Ovary (tissue), 3 donors: ENCODE measurements at regions not wholly inside any gene's neighbourhood (a gene's known extent, or its start where the extent isn't known, plus 50 kb on each side); places are given as distances from the start of the nearest gene placed in this dataset.

Experiments
- POLR2A ChIP-seq: fragments of 450-650 bp; IDR thresholded peaks from one replicate; pipeline ENCODE4 v1.6.1; 2017; ENCODE audit warnings: antibody characterized with exemption, mild to moderate bottlenecking, moderate library complexity
- TF ChIP-seq, protein P1 (sequence below), 3 donors: fragments of 450-650 bp in 2 of 3; fragments of 200-600 bp in 1 of 3; IDR thresholded peaks; one replicate each; pipeline versions ENCODE4 v1.5.1 to v1.8.0; 2016 to 2022; ENCODE audit warnings: antibody characterized with exemption in 3 of 3, mild to moderate bottlenecking in 1 of 3
- donor health status: DM: no; HTN: no; CAD: no.

DNA sequence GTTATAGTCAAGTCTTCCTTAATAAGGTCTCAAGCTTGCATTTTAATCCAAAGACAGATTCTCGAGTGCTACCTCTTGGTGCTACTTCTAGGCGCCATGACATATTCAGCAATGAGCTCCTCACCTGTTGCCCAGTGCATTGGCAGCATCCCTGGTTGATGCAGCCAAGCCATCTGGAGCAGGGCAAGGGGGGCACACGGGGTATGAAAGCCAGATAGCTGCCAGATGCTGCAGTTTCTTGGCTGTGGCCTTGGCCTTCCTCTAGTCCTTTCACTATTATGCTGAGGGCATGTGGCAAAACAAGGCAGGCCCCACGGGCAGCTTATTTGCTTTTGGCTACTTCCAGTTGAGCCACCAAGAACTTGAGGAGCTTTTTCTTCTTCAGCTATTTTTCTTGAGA lies 168.6 kb upstream of the PGRMC2 start:
- no peak for TF ChIP-seq POLR2A
- TF ChIP-seq, protein P1, sequence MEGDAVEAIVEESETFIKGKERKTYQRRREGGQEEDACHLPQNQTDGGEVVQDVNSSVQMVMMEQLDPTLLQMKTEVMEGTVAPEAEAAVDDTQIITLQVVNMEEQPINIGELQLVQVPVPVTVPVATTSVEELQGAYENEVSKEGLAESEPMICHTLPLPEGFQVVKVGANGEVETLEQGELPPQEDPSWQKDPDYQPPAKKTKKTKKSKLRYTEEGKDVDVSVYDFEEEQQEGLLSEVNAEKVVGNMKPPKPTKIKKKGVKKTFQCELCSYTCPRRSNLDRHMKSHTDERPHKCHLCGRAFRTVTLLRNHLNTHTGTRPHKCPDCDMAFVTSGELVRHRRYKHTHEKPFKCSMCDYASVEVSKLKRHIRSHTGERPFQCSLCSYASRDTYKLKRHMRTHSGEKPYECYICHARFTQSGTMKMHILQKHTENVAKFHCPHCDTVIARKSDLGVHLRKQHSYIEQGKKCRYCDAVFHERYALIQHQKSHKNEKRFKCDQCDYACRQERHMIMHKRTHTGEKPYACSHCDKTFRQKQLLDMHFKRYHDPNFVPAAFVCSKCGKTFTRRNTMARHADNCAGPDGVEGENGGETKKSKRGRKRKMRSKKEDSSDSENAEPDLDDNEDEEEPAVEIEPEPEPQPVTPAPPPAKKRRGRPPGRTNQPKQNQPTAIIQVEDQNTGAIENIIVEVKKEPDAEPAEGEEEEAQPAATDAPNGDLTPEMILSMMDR (IDR thresholded peaks at IDR 0.05): no peak
